Heart left ventricle (tissue), 13 donors: ENCODE measurements at regions not wholly inside any gene's neighbourhood (a gene's known extent, or its start where the extent isn't known, plus 50 kb on each side); places are given as distances from the start of the nearest gene placed in this dataset.

ENCODE experiments used
- POLR2A ChIP-seq, 2 donors: fragments of 450-650 bp; IDR thresholded peaks; one replicate each; pipeline ENCODE4 v1.6.1; 2017; ENCODE audit warnings: antibody characterized with exemption in 2 of 2, mild to moderate bottlenecking in 2 of 2, moderate library complexity in 2 of 2
- TF ChIP-seq, protein P1 (sequence below), 12 donors: fragments of 200-600 bp; sonication (generic) in 4 of 12; IDR thresholded peaks; one replicate each; pipeline versions ENCODE4 v1.5.0 to v1.8.0; 2018 to 2022; ENCODE audit warnings: antibody characterized with exemption in 12 of 12, mild to moderate bottlenecking in 5 of 12
- donor health status: ischemic (EF 13 %, LVEDD 7.1; RV severe dilation, severe dysfunction).
- donor health status: DM: no; HTN: yes; CAD: no.
- donor health status: DM: no; HTN: no; CAD: no.
- donor health status: ischemic (EF 25% LVEDD 6.9; RV normal size, moderate dysfunction).
- donor health status: ischemic (EF 25% LVEDD 5.7; RV mildly dilated, moderate dysfunction).
- donor health status: ischemic (EF 35%, LVEDD 5.7; RV mildly dilated, moderate dysfunction).
- donor health status: nonischemic (EF 11% LVEDD 7.7; RV severe dilation, severe dysfunction).
- donor health status: DM: yes; HTN: yes; CAD: no.
- donor health status: PGD.
- donor health status: ischemic (EF 29% LVEDD 5.4; RV normal size, mild dysfunction).
- donor health status: nonischemic (EF 23%, LVEDD 6.1; RV moderate dilation, normal function).

DNA sequence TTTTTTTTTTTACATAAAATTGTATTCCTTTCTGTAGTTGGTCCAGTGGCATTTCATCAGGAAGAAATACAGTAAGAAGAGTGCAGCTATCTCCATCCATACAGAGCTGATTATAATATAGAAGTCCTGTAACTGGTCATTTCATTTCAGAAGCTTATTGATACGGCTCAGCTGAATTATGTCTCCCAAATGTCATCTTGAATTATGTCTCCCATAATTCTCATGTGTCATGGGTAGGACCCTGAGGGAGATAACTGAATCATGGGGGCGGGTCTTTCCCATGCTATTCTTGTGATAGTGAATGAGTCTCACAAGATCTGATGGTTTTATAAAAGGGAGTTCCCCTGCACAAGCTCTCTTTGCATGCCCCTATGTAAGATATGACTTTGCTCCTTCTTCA lies 492.9 kb downstream of the CHSY3 start:
- TF ChIP-seq, protein P1, sequence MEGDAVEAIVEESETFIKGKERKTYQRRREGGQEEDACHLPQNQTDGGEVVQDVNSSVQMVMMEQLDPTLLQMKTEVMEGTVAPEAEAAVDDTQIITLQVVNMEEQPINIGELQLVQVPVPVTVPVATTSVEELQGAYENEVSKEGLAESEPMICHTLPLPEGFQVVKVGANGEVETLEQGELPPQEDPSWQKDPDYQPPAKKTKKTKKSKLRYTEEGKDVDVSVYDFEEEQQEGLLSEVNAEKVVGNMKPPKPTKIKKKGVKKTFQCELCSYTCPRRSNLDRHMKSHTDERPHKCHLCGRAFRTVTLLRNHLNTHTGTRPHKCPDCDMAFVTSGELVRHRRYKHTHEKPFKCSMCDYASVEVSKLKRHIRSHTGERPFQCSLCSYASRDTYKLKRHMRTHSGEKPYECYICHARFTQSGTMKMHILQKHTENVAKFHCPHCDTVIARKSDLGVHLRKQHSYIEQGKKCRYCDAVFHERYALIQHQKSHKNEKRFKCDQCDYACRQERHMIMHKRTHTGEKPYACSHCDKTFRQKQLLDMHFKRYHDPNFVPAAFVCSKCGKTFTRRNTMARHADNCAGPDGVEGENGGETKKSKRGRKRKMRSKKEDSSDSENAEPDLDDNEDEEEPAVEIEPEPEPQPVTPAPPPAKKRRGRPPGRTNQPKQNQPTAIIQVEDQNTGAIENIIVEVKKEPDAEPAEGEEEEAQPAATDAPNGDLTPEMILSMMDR (IDR thresholded peaks at IDR 0.05), result no peak
- TF ChIP-seq POLR2A (IDR thresholded peaks at IDR 0.05), result no peak
